Bone marrow (tissue), 2 donors: ENCODE measurements at regions not wholly inside any gene's neighbourhood (a gene's known extent, or its start where the extent isn't known, plus 50 kb on each side); places are given as distances from the start of the nearest gene placed in this dataset.
A peak's percentile ranks its signal among the peaks of the same experiment; 100 is the strongest.

ENCODE experiments used
- DNase-seq, 2 donors: peaks; one replicate each; lab custom pipeline; 2025; lab: John Stamatoyannopoulos, UW

DNA sequence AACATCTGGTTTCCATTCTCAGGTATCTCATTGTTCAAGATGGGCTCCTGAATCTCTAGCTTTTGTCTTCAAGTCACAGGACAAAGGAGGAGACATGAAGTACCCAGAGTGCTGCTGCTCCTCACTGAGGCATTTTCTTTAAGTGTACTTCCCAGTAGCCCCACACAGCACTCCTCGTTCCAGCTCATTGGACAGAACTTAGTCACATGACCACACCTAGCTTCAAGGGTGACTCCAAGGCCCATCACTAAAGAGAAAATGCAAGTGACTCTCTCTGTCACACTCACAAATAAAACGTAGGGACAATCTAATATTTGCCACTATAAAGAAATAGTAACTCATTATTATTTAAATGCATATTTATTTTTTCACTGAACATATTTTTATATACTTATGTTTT, 58.3 kb upstream of the NEUROD6 start:
- DNase-seq, result no peak

DNA sequence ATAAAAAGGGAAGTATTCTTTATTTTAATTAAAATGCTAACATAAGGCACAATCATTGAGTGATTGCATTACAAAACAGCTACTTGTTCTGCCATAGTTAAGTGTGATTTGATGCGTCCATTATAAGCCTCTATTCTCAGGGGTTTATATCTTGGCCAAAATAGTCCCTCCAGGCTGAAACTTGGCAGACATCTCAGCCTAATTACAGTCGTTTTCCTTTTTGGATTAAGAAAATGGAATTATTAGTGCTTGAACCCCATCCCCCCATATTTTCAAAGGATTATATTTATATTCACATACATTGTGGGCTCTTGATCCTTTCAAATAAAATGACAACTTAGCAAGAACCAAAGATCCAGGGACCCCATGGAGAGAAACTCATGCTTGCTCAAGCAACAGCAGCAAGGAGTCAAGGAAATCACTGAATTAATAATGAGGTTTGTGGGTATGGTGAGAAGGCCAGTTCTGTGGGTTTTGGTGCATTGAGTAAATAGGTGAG, 66.7 kb upstream of the NEUROD6 start:
- DNase-seq, result no peak

DNA sequence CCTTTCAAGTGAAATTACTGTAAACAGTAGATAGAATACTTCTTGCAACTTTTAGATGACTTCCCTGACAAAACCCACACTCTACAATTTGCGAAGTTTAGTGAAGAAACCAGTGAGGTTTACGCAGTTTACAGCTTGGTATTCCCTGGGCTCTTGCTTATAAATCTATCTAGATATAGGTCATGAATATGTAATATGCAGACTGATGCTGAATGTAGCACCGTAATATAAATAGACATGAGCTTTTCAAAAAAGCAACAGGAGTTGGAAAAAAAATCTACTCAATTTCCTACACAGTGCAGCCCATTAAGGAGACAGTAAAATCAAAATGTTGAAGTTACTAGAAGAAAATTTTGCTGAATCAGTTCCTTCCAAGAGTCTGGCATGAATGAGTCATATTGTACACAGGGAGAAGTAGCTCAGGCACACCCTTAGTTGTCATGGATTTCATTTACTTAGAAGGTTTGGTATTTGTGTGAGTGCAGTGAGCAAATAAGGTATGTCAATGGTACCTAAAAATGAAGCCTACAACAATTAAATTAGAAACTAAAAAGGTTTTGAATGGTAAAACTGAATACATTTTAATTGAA, 67.7 kb upstream of the NEUROD6 start:
- DNase-seq, result no peak

DNA sequence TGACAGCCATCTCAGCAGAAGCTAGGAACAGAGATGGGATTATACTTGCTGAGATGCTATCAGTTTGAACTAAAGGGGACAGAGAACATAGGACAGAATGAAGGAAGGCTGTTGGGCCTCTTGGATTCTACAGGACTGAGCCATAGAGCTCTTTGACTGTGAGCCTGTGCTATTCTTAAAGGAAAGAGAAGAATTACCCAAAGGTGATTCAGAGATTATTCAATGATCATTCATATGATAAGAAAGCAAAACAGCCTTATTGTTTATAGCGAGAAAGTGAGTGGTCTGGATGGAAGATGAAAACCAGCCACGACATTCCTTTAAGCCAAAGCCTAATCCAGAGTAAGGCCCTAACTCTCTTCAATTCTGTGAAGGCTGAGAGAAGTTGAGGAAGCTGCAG, 69.7 kb upstream of the NEUROD6 start:
- DNase-seq, result no peak

DNA sequence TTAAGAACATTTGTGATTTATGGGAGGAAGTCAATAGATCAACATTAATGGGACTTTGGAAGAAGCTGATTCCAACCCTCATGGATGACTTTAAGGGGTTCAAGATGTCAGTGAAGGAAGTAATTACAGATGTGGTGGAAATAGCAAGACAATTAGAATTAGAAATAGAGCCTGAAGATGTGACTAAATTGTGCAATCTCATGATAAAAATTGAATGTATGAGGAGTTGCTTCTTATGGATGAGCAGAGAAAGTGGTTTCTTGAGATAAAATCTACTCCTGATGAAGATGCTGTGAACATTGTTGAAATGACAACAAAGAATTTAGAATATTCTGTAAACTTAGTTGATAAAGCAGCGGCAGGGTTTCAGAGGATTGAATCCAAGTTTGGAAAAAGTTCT, 70.9 kb upstream of the NEUROD6 start:
- DNase-seq, result no peak

DNA sequence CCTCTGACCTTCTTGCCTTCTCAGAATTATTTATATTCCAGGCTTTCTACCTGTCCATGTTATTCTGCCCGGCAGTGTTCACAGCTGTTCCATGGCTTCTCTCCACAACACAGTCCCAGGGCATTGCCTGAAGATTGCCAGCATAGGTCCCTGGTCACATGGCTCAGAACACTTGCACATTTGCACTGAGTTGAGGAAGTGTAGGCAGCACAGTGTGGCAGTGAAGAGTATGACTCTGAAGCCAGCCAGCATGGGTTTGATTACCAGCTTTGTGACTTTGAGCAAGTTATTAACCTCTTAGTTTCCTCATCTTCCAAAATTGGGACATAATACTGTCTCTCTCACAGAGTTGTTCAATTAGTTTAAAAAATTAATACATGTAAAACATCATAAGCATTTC, 73.2 kb upstream of the NEUROD6 start:
- no peak for DNase-seq

DNA sequence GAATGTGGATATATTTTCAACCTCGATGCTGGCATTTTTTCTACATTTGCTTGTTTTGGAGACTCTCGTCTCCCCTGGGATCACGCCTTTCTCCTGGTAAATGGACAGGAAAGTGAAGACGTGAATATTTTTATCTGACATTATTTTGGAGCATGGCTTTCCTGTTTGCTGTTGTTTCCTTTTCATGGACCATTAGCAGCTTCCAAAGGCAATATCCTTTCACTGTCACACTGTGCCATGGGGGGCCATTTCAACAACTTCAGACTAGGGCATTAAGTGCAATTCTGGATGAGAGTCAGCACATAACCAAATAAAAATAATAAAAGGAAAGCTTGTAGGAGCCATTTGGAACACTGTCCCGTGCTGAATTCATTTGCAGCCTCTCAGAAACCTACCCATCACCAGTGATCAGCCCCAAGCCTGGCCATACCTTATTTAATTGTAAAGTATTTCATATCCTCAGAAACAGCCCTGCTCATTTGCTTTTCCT, 75.9 kb upstream of the NEUROD6 start:
- no peak for DNase-seq

DNA sequence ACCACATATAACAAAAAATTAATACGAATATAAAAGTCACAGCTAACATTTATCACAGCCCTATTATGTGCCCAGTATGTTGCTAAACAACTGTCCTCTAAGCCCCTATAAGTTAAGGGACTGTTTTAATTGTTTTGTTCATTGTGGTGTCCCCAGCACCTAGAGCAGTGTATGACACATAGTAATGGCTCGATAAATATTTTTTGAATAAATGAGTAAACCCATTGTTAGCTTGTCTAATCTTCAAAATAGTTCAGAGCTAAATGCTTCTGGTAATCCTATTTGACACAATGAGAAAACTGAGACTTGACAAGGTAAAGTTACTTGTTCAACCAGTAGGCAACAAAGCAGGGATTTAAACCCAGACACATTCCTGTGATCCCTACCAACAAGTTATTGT, 78.4 kb upstream of the NEUROD6 start:
- DNase-seq, result no peak

DNA sequence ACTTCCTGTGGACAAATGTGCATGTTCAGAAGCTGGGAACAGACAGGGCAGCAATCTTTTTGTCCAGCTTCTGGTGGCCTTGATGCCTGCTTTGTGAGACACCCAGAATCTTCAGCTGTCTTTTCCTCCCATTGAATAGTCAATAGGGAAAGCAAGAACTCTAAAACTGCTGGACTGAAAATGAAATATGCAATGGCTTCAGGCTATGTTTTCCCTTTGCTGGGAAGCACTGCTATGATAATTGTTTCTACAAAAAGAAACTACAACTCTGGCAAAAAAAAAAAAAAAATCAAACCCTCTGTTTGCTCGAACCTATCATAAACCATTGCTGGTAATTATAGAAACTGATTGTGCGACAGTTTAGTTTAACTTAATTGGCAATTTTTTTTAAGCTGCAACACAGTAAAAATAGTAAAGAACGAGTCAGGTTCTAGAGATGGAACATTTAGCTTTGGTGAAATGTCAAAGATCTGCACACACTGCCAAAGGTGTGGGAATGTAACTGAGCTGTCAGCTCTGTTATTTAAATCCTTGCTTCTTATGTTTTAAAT, 79.1 kb upstream of the NEUROD6 start:
- no peak for DNase-seq

DNA sequence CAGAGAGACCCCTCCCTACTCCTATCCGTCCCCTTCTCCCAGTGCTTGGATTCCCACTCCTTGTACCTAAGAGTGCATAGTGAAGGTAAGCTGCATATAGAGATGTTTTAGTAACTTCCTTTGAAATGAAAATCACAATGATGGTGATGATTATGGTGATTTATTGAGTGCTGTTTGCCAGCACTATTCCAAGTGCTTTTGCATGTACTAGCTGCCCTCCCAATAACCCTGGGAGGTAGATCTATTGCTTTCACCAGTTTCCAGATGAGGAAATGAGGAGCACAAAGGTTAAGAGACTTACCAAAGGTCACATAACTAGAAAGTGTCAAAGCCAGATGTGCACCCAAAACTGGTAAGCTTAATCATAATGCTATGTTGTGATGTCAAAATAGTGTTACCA, 80.4 kb upstream of the NEUROD6 start:
- DNase-seq, result no peak

DNA sequence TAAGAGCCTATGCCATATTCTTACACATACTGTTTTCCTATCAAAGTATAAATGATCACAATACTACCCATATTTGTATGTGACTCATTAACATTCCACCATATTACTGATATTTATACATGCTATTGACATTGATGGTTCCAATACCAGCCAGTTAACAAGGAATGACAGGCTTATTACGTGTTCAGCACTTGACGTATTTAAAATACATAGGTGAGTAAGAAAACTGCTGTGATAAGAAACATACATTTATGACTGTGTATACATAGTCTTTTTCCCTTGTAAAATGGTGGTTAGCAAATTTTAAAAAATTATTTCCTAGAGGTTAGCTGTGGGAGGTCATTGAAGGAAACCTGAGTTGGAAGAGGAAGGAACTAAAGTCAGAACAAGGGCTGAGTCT, 81.1 kb upstream of the NEUROD6 start:
- DNase-seq, result no peak

DNA sequence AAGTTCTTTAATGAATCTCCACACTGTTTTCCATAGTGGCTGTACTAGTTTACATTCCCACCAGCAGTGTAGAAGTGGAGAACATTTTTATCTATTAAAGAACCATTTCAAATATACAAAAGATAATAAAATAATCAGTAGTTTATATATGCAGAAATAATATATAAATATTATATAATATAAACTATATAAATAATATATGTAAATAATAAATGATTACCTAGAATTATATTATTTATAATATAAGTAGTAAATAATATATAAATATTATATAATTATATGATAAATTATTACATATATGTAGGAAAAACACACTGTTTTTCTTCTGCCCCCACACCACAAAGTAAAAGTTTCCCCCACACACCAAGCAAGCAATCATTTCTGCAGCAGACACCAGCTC, 83.5 kb upstream of the NEUROD6 start:
- no peak for DNase-seq

DNA sequence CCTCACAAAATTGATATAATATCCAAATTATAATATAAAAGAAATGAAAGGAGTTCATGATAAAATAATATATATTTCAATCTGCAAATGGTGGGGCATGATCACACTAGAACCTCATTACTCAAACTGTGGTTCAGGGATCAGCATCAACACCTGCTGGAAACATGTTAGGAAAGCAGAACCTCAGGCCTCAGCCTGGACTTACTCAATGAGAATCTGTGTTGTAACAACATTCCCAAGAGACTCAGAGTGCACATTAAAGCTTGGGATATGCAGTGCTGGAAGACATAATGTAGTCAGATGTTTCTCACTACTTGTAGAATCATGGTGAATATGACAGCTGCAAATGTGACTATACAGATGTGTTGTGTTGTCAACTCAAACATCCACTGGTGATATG, 81.7 kb upstream of the ITPRID1 start:
- no peak for DNase-seq

DNA sequence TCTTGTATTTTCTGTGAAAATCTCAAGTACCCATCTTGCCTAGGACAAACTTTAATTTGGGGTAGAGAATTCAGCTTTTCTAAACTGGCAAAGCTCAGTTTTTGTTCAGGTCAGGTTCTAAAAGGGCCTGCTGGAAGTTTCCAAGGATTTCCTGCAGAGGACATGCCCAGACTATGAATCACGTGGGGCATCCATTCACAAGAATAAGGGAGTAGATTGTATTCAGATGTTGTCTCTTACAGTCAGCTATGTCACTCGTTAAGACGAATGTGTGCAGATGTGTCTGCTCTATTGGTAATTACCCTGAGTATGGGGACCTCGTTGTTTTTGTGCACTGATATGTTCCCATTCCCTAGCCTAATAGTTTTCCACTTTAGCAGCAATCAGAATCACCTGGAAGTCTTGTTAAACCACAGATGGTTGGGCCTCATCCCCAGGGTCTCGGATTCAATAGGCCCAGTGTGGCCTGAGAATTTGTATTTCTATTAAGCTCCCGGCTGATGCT, 81.0 kb upstream of the ITPRID1 start:
- no peak for DNase-seq

DNA sequence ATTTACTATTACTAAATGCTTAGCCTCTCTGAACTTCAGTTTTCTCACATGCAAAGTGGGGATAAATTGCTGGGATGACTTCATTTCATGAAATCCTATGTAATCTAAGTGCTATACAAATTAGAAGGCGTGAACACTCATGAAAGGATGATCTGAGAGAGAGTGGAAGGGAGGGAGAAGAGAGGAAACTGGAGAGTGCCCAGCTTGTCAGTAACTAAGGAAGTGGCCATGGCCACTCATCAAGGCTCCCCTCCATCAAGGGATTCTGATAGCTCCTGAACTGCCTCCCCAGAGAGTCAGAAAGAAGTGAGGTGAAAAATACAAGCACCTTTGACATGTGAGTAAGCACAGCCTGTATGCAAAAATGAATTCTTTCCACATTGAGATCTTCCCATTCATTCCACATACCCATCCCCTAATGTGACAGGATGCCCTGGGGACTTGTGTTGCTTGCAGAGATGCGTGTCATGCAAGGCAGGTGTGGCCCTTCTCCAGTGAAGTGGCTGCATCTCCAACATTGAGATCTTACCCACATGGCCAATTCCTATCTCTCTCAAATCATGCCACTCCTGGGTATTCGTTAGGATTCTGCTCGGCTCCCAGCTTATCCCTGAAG, 76.5 kb upstream of the ITPRID1 start:
- DNase-seq, result no peak

DNA sequence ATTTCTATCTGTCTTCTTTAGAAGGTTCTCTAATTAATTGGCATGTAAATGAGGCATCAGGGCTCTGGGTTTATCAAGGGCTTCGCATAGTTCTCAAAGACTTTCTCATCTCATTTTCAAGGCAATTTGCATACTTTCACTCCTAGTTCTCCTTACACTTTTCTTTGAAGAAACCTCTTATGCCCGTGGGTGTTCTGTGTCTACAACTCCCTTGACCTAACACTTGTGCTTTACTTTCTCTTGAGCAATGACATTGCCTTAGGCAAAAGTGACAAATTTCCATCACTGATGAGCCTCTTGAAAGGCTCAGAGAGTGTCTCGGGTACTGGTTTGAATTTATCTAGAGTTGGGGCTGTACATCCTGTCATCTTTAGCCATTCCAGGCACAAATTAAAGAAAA, 74.7 kb upstream of the ITPRID1 start:
- DNase-seq, result no peak

DNA sequence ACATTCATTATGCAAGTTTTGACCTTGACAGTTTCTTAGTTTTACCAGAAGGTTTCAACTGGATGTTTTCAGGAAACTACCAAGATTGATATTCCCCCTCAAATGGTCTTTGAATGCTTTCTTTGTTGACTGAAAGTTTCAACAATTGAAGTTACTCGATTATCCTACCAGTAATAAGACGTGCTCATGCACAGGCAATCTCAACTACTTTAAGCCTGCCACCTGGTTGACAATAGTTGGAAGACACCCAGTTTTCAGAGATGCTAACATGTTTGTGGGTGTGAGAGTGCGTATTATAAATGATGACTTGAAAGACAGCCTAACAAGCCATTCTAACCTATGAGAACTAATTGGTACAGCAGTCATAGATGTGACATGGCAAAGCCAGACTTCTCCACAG, 73.4 kb upstream of the ITPRID1 start:
- DNase-seq, result no peak

DNA sequence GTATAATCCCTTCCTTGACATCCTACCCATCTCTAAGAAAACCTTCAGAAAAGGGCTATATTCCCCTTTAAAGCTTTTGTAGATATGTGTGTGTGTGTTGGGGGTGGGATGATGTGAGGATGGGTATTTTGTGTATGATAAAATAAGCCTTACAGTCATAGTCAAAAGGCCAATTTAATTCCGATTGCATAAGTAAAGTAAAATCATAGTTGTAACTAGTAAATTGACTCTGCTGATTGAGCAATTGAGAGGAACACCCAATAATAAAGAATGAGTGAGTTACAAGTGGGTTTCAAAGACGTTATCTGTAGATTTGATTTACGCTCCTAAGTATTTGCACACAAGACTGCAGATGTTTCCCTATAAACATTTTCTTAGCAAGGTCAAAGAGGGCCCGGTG, 71.3 kb upstream of the ITPRID1 start:
- no peak for DNase-seq

DNA sequence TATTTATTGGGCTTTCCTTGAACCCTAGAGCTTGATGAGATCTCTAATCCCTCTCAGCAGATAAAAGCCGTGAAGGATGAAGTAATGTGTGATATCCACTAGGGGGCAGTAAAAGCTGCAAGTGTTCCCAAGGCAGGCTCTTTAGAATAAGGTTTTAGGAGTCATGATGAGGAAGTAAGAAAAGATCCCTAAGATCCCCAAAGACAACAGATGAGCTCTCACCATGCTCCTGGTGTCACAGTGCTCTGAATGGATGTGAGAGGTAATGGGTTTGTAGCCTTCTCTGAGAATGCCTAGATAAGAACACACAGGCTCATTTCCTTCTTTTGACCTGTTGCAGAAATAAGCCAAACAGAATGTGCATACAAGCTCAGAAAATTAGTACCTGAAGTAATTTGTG, 70.4 kb upstream of the ITPRID1 start:
- peak in 1 of 2 donors; percentile 41 for DNase-seq

DNA sequence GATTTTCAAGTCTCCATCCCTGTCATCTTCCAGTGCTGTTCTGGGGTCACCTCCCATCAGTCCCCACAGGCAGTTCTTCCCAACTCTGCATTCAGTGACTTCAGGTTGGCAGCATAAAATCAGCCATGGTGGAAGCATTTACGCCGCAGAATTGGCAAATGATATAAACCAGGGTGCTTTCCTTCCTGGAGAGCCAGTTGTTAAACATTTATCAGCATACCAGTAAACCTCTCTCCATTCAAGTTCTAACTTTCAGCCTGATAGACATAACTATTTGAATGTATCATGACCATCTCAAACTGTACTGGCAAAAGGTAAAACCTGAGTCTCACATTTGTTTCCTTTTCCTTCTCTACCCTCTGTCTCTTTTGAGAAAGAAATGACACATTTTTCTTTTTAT, 69.7 kb upstream of the ITPRID1 start:
- DNase-seq, result no peak

DNA sequence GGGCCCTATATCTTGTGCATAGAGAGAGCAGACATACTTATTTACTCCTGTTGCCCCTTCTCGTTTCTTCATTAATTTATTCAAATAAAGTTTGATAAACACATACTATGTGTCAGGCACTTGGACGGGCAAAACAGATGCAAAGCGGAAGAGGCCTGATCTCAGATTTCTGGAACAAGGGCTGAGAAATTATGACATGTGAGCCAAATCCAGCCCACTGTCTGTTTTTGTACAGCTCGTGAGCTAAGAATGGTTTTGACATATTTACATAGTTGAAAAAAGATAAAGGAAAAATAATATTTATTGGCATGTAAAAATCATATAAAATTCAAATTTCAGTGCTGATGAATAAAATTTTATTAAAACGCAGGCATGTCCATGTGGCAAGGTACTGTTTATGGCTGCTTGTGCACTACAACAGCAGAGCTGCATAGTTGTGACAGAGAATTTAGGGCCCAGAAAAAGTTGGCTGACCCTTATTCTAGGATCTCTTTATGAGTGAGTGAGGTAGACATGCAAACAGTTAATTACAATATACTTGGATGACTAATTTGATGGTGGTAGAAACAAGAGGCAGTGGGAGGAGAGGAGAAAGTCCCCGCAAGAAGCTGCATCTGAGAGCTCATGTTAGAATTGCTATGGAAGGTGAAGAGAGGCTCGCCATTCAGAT, 68.1 kb upstream of the ITPRID1 start:
- no peak for DNase-seq

DNA sequence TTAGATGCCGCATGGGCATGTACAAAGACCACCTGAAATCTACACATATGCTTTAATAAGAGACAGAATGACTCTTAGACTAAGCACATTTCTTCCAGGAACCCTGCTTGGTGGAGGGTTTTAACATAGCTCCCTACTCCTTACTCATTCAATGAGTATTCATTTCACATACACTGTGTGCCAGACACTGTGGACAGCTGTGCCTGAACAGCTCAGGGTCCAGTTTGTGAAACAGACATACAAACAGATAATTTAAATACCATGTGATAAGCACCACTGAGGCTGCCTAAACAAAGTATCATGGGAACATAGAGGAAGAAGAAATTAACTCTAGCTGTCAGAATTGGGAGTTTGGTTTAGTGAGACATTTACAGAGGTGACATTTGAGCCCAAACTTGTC, 65.2 kb upstream of the ITPRID1 start:
- no peak for DNase-seq

DNA sequence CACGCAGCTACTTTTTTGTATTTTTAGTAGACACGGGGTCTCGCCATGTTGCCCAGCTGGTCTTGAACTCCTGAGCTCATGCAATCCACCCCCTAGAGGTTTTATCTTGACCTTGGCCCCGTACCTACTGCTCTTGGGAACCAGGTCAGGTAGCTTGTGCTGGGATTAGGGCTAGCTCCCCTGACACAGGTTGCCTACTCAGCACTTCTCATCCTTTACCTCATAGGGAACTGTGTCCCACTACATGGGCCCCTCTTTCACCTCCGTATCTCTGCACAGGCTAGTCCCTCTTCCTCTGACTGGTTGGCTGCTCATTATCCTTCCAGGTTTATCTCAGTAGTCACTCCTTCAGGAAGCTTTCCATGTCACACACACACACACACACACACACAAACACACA, 58.0 kb upstream of the ITPRID1 start:
- no peak for DNase-seq
